HG02610 (cell line): ENCODE measurements at regions not wholly inside any gene's neighbourhood (a gene's known extent, or its start where the extent isn't known, plus 50 kb on each side); places are given as distances from the start of the nearest gene placed in this dataset.
"Not testable (repeated sequence)": the region's sequence is repeated elsewhere in the genome, so short reads cannot be mapped to it uniquely, and the experiment has no call there.

Experiments used
- ATAC-seq: cut with Tn5 transposase; IDR thresholded peaks from one replicate; pipeline ENCODE4 v1.9.1; 2021; ENCODE audit warnings: mild to moderate bottlenecking, moderate library complexity; ENCODE audit not compliant: unreplicated experiment

DNA sequence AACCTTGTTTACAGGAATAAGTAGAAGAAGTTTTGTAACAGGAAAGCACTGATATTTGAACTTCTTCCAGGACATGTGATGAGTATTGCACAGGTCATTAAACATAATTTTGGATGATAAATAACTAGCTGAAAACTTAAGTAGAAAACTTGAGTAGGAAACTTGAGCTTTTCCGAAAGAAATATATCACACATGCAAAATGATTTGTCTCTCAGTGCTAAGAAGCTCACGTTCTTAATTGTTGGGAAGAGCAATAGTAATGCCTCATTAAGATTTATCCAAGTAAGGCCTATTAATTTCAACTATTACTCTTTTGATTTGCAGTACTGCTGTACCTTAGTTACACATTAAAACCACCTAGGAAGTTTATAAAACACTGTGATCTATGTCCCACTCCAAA lies 1921.9 kb upstream of the LRRTM1 start:
- no peak for ATAC-seq

GRCh38 chr2:82224301-82224940 lies 1919.9 kb upstream of the LRRTM1 start:
- no peak for ATAC-seq

DNA sequence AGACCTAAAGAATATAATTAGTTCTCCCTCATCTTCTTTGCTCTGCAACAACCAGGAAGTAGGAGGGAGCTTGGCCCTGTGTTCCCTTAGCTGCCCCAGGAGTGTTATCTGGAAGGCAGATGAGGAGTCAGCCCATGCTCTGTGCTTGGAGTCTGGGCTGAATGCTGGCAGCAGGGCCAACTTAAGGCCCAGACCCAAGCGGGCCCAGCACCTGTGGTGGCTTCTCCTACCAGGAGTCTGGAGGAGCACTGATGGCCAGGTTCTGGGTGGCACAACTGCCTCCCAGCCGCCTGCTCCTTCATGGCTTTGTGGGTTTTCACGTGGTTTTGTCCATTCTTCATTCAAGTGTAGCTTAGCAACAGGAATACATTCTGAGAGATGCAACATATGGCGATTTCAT lies 1910.7 kb upstream of the LRRTM1 start:
- no peak for ATAC-seq

- ATAC-seq: no peak
These were observed 1894.9 kb upstream of the LRRTM1 start for GRCh38 chr2:82199493-82199852.

- ATAC-seq: no peak
These were observed 1894.4 kb upstream of the LRRTM1 start for GRCh38 chr2:82198809-82199492.

- ATAC-seq: no peak
These were observed 1877.7 kb upstream of the LRRTM1 start for GRCh38 chr2:82182270-82182669.

GRCh38 chr2:82175210-82175609 lies 1870.7 kb upstream of the LRRTM1 start:
- not testable (repeated sequence) for ATAC-seq

GRCh38 chr2:82172483-82172882 lies 1867.9 kb upstream of the LRRTM1 start:
- no peak for ATAC-seq

DNA sequence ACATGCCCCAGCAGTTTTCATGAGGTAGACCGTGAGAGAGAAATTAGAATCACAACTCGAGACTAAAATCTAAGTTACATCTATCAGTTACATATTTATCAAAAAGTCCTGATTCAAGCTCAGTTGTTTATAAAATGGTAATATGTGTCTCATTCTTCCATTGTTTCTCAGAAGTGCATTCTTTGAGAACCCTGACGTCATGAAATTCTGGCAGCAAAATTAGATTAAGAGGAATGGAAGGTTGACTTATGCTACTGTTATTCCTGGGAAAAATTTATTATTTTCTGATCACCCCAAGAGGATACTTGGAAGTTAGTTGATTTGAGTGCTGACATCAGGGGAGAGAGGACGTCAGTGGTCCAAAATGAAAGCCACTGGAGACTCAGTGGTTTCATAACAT lies 1864.8 kb upstream of the LRRTM1 start:
- ATAC-seq: no peak

DNA sequence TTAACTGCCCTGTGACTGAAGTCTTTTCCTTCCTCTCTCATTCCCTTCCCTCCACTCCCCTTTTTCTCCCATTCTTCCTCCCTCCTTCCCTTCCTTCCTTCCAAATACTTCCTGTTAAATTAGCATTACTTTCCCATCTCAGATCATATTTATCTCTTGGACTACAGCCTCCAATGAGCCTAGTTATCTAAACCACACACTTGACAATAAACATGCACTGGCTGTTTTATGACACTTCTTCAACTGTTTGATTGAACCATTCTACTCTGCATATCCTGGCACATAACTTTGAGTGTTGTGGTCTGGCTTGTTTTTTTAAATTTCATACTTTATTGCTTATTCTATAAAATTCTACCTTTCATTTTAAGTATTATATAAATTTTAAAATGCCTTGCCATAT lies 1860.8 kb upstream of the LRRTM1 start:
- no peak for ATAC-seq

- no peak for ATAC-seq
These were observed 1853.6 kb upstream of the LRRTM1 start for GRCh38 chr2:82158150-82158549.

DNA sequence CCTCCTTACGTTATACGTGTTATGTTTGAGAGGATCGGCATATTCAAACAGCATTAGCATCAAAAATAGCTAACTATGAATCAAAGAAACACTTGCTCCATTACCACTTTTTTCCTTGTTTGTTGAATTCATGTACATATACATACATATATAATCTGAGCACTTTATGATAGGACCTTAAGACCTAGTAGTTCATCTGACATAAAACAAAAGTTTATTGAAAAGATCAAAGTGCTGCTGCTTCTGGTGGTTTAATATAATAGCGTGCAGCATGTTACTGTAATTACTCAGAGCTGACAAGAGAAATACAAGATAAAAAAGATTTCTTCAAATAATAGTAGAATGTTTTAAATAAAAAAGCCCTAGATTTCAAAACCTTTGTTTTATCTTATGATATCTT lies 1850.9 kb upstream of the LRRTM1 start:
- no peak for ATAC-seq

- no peak for ATAC-seq
These were observed 1838.8 kb upstream of the LRRTM1 start for GRCh38 chr2:82143343-82143742.

DNA sequence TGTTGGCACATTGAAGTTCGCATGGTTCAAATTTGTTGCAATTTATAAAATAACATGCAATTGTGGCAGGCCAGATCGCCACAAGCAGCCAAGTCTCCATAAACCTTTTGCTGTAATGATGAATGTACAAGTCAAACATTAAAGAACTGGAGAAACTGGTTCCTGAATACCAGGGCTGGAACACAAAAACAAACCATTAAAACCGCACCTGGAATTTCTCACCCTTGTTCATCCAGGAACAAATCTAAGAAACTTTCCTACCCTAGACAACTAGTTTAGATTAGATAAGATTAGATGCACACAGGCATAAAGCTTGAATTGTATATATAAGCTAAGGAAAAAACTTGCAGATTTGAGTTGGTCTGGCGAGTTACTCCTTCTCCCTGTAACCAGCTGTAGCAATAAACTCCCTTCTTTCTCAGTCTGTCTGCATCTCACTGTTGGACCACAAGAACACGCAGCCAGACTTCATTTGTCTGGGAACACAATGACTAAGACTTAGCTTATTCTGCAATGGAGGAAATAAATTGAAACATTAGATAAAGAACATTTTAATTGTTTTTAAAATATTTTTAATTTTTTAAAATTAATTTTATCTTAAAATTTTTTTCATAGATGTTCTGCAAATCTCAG lies 1835.5 kb upstream of the LRRTM1 start:
- no peak for ATAC-seq

- no peak for ATAC-seq
These were observed 1832.9 kb upstream of the LRRTM1 start for GRCh38 chr2:82137441-82137840.

DNA sequence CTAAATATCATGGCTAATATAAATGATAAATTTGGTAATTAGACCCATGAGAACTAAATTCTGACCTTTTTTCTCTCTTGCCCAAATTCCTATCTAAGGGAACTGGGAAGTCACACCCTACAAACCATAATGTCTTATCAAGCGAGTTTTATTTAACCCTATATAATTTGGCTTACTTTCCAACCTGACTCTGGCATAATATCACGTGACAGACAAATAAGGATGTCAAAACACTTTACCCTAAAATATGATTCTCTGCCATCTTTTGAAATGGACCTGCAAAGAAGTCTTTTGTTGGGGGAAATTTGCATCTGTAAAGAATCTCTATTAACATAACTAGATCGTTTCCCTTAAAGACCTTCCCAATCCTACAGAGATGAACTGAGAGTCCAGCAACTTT lies 1823.5 kb upstream of the LRRTM1 start:
- no peak for ATAC-seq

DNA sequence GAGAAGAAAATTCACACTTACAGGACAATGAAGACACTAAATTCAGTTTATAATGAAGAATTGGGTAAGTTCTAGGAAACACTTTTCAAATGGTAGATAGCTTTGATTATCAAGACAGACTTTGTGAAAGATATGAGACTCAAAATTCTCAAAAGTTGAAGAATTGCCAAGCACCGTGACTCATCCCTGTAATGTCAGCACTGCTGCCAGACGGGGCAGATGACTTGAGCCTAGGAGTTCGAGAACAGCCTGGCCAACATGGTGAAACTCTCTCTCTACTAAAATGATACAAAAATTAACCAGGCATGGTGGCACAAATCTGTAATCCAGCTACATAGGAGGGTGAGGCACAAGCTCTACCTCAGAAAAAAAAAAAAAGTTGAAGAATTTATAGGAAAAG lies 1820.1 kb upstream of the LRRTM1 start:
- no peak for ATAC-seq

GRCh38 chr2:82120654-82121053 lies 1816.1 kb upstream of the LRRTM1 start:
- no peak for ATAC-seq

DNA sequence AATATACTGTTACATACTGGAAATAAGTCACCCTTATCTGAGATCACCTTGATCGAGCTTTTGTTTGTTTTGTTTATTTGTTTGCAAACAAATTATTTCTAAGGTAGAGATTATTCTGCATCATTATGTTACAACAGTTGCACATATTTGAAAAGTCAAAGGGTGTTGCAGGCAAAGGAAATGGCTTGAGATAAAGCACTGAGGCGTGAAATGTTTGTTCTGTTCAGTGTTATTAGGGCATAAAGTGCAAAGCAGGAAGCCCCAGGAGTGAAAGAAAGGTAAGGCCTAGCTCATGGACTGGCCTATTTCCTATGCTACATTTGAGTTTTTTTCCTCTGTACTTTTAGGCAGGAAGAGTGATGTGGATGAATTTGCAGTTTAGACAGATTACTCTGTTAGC lies 1815.6 kb upstream of the LRRTM1 start:
- ATAC-seq: no peak

DNA sequence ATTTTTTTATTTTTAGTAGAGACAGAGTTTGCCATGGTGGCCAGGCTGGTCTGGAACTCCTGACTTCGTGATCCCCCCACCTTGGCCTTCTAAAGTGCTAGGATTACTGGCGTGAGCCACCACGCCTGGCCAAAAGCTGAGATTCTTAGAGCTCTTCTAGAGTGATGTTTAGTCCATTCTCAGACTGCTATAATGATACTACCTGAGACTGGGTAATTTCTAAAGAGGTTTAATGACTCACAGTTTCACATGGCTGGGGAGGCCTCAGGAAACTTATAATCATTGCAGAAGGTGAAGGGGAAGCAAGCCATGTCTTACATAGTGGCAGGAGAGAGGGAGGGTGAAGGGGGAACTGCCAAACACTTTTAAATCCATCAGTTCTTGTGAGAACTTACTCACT lies 1804.9 kb upstream of the LRRTM1 start:
- ATAC-seq: no peak

- no peak for ATAC-seq
These were observed 1794.1 kb upstream of the LRRTM1 start for GRCh38 chr2:82098617-82099016.

GRCh38 chr2:82089518-82089917 lies 1785.0 kb upstream of the LRRTM1 start:
- no peak for ATAC-seq
